SKM-1 (cell line): ENCODE measurements at regions not wholly inside any gene's neighbourhood (a gene's known extent, or its start where the extent isn't known, plus 50 kb on each side); places are given as distances from the start of the nearest gene placed in this dataset.
"Not testable (repeated sequence)": the region's sequence is repeated elsewhere in the genome, so short reads cannot be mapped to it uniquely, and the experiment has no call there.

Source experiments
- DNase-seq: peaks from one replicate; lab custom pipeline; 2025; ENCODE audit not compliant: unreplicated experiment; lab: John Stamatoyannopoulos, UW

- no peak for DNase-seq
Observed at GRCh38 chr14:27863166-27863565, 903.4 kb upstream of the FOXG1 start.

GRCh38 chr14:27881063-27881462 is 885.5 kb upstream of the FOXG1 start:
- no peak for DNase-seq

- DNase-seq: no peak
Observed at GRCh38 chr14:27881646-27882045, 884.9 kb upstream of the FOXG1 start.

- DNase-seq: no peak
Observed at GRCh38 chr14:27886256-27886655, 880.3 kb upstream of the FOXG1 start.

- no peak for DNase-seq
Observed at GRCh38 chr14:27890259-27890658, 876.3 kb upstream of the FOXG1 start.

- not testable (repeated sequence) for DNase-seq
Observed at GRCh38 chr14:27908484-27908883, 858.1 kb upstream of the FOXG1 start.

GRCh38 chr14:27916326-27916725 is 850.3 kb upstream of the FOXG1 start:
- DNase-seq: no peak

- DNase-seq: no peak
Observed at GRCh38 chr14:27917896-27918295, 848.7 kb upstream of the FOXG1 start.

- DNase-seq: no peak
Observed at GRCh38 chr14:27927519-27927918, 839.1 kb upstream of the FOXG1 start.

GRCh38 chr14:27929797-27930347 is 836.7 kb upstream of the FOXG1 start:
- DNase-seq: no peak

GRCh38 chr14:27938392-27938791 is 828.2 kb upstream of the FOXG1 start:
- DNase-seq: no peak

- DNase-seq: no peak
Observed at GRCh38 chr14:27945512-27945911, 821.1 kb upstream of the FOXG1 start.

GRCh38 chr14:27958757-27959156 is 807.8 kb upstream of the FOXG1 start:
- DNase-seq: no peak

GRCh38 chr14:27995691-27996090 is 770.9 kb upstream of the FOXG1 start:
- DNase-seq: no peak

- no peak for DNase-seq
Observed at GRCh38 chr14:28001002-28001401, 765.6 kb upstream of the FOXG1 start.

GRCh38 chr14:28012629-28013415 is 753.8 kb upstream of the FOXG1 start:
- DNase-seq: no peak

- DNase-seq: no peak
Observed at GRCh38 chr14:28020112-28020511, 746.5 kb upstream of the FOXG1 start.

- DNase-seq: no peak
Observed at GRCh38 chr14:28023853-28024252, 742.7 kb upstream of the FOXG1 start.

GRCh38 chr14:28052251-28052650 is 714.3 kb upstream of the FOXG1 start:
- no peak for DNase-seq

- DNase-seq: no peak
Observed at GRCh38 chr14:28055008-28055407, 711.6 kb upstream of the FOXG1 start.

GRCh38 chr14:28057359-28058296 is 709.0 kb upstream of the FOXG1 start:
- DNase-seq: no peak

- DNase-seq: no peak
Observed at GRCh38 chr14:28059254-28059653, 707.3 kb upstream of the FOXG1 start.
